Stimulated activated CD4-positive, alpha-beta T cell treated with anti-CD3 and anti-CD28 coated beads, Interleukin-12 subunit alpha, Interleukin-12 subunit beta, amount 100 ng/mL, for 48 hours (primary cell): ENCODE measurements at regions not wholly inside any gene's neighbourhood (a gene's known extent, or its start where the extent isn't known, plus 50 kb on each side); places are given as distances from the start of the nearest gene placed in this dataset.
"Not testable (repeated sequence)": the region's sequence is repeated elsewhere in the genome, so short reads cannot be mapped to it uniquely, and the experiment has no call there.

Experiments
- DNase-seq, 3 donors: peaks; one replicate each; pipeline ENCODE4 v3.0.0-alpha.2; 2020; ENCODE audit warnings: low read depth in 2 of 3, low spot score in 1 of 3

DNA sequence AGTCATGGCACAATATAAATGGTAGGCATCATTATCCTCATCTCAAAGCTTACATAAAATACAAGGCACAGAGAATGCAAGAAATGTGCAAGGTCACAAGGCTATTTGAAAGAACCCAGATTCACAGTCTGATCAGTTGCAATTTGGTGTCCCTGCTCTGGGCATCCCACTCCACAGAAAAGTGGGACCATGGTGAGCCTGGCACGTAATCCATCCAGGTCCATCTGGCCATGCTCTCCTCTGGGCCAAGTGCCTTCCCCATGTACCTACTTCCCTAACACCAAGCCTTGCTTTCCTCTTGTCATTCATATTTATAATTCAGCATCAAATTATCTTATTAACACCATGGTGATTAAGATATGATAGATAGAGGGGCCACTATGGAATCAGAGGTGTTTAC lies 390.0 kb downstream of the CDH11 start:
- no peak for DNase-seq

DNA sequence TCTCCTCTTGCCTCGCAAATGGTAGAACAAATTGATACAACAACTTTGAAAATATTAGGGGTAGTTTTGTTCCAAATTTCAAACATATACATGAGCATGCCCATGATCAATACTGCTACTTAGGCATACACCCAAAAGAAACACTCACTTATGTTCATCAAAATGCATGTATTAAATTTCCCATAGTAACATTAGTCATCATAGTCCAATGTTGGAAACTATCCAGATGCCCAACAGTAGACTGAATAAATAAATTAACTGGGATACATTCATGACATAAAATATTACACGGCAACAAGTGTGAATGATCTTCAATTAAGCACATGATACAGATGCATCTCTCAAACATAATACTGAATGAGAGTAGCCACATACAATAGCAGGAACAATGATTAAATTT lies 391.6 kb downstream of the CDH11 start:
- DNase-seq = no peak

DNA sequence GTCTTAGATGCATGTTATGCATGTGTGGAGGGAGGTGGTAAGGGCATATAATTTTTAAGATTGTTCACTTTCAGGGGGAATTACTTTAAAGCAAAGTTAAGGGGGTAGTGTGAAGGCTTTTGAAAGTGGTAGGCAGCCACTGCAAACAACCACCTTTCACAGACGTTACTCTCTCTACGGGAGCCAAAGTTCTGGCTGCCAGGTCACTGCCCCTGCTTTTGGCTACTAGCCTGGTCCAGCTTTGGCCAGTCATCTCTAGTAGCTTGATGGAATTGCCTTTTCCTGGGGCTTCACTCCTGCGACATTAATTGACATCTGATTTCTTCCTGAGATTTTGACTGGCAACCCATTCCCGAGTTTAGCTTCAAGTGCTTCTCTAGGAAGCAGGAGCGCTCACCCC lies 397.5 kb downstream of the CDH11 start:
- no peak for DNase-seq

DNA sequence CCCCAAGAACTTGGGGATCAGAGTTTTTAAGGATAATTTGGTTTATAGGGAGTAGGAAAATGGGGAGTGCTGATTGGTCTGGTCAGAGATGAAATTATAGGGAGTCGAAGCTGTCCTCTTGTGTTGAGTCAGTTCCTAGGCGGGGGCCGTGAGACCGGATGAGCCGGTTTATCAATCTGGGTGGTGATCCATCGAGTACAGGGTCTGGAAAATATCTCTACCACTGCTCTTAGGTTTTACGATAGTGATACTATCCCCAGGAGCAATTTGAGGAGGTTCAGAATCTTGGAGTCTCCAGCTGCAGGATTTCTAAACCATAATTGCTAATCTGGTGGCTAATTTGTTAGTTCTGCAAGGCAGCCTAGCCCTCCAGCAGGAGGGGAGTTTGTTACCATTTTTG lies 403.4 kb downstream of the CDH11 start:
- DNase-seq = no peak

DNA sequence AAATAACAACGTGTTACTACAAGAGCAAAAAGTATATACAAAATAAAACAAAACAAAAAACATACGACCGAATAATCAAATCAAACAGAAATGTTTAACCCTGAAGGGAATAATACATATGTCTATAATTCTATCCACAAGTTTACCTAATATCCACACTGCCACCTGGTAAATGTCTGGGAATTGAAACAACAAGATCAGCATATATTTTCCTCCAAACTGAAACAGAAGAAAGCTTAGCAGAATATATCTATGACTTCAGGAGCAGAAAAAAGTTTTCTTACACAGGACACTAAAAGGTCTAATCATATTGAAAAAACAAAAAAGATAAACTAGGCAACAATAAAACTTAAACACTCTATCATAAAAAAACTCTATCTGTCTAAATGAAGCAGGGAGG lies 404.0 kb downstream of the CDH11 start:
- DNase-seq = no peak

DNA sequence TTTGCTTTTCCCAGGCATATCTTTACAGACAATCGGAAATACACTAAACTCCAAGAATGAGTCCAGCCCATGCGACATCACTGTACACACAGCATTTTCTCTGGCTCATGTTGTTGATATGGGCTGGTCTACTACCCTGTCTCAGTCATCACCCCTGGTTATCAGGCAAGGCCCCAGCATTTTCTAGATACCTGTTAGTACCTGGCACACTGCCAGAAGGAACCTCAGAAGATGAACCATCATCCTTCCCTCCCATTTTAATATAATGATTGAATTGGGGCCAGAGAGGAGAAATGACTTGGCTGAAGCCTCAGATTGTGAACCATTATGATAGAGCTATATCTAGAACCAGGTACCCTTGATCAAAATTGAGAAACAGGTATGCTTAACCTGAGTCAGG lies 406.2 kb downstream of the CDH11 start:
- no peak for DNase-seq

DNA sequence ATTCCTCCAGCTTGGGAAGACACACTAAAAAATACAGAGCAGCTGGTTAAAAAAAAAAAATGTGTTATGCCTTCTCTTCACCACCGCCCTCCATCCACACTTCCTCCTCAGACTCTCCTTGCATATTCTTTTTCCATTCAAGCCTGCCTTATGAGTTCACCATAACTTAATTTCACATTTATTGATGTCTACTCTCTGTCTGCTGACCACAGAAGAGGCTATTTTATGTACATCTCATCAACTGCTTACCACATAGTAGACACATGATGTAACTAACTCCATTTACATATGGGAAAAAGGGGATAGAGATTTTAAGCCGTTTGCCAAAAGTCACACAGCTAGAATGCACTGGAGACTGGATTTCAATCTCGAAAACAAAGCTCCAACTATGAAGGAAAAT lies 409.8 kb downstream of the CDH11 start:
- DNase-seq = no peak

DNA sequence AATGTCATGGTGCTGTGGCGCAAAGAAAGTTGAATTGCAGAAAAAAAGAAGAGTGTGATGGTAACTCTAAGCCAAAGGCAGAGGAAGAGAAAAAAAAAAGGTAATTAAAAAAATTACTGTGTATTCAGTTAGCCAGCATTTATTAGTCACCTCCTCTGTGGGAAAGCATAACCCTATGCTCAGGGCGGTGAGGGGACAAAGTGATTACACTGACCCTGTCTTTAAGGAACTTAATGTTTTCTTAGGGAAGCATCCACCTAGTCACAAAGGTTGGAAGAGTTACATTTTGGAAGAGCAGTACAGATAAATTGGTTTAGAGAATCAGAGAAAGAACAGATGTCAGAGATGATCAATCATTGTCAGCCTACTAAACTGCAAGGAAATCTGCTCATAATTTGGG lies 410.3 kb downstream of the CDH11 start:
- no peak for DNase-seq

DNA sequence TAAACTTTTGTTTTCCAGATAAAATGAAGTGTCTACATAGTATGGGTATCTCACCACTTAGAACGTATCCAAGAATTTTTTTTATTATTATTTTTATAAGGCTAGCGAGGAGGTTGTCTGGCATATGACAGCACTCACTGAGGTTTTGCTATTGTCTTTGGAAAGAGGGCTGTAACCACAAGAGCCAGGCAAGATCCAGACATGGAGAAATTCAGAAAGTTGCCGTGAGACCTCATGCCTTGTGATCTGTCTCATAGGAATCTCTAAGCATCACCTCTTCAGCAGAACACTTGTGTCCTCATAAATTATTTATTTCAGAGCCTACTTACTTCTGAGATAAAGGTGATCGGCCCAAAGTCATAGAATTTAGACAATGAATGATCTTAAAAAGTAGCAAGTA lies 410.8 kb downstream of the CDH11 start:
- DNase-seq = no peak

DNA sequence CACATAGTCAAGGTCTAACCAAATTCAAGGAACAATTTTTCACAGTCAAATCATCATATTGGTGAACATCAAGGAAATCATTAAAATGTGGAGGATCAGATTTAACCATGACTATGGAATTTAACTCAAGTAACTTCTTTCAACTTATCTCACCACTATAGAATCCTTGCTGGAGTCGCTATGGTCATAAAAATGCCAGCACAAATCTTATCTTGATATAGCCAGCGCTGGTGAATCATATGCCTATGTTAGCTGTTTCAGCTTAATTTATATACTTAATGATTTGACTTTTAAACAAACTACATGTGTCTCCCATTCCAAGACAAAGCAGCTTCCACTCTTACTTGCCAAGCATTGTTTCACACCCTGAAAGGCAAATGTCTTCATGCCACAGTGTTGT lies 416.4 kb downstream of the CDH11 start:
- no peak for DNase-seq

DNA sequence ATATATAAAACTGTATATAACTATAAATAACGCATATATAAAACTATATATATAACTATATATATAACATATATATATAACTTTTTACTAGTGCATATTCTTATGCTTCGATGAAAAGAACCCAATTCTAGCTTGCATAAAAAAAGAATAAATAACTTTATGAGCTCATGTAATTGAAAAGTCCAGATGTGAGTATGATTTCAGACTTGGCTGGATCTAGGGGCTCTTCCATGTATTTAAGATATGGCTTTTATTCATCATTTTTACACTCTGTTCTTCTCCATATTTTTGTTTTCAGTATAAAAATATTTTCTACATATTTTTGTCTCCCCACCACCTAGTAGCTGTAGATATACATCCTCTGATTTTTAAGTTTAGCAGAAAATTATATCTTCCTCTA lies 417.5 kb downstream of the CDH11 start:
- DNase-seq = no peak

DNA sequence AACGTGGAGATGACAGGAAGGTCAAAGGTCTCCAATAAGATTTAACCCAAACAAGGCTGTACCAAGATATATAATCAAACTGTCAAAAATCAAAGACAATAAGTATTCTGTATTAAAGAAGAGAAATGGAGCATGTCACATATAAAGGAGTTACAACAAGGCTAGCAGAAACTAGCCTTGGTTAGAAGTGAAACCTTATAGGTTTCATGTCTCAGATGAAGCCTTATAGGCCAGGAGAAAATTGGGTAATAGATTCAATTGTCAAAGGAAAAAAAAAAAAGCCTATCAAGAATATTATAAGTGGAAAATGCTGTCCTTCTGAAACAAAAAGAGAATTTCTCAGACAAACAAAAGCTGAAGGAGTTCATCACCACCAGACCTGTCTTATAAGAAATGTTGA lies 419.4 kb downstream of the CDH11 start:
- DNase-seq = no peak

DNA sequence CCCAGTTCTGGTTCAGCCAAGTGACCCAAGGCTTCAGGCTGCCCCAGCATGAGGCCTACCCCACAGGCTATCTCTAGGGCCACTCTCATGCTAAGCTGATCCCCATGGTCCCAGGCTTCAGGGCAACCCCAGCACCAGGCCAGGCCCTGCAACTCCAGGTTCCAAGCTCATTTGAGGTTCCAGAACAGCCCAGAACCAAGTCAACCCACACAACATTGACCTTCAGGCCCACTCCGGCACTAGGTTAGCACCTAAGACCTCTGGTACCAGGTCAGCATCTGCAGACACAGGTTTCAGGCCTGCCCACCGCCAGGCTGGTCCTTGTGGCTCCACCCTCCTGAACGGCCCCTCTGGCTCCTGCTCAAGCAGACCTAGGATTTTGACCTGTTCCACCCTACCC lies 421.2 kb downstream of the CDH11 start:
- DNase-seq = no peak

DNA sequence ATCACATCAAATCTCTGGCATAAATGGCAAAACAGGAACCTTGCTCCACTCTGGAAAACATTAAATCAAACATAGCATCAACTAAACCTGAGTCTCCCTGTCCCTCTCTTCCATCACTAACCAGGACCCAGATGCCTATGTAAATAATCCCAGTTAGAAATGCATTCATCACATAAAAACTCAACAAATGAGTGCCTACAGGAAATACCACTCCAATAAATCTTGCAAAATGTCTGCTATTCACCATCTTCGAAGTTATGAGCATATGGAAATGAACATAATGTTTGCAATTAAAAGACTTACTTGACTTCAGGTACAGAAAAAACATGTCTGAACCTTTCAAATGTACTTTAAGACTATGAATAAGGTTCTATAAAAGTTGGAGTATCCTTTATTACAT lies 425.0 kb downstream of the CDH11 start:
- DNase-seq = no peak

DNA sequence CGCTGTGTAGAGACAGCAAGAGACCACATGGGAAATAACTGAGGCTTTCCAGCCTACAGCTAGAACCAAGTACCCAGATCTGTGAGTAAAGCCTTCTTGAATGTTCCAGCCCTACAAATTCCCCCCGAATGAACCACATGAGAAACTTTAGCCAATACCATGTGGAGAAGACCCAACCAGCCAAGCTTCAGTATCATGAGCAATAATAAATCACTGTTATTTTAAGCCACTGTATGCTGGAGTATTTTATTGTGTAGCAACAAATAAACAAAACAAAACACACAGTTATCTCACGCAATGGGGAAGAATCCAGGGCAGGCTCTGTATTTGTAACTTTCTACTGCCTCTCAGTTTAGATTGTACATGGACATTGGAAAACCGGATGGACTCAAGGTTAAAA lies 426.2 kb downstream of the CDH11 start:
- no peak for DNase-seq

DNA sequence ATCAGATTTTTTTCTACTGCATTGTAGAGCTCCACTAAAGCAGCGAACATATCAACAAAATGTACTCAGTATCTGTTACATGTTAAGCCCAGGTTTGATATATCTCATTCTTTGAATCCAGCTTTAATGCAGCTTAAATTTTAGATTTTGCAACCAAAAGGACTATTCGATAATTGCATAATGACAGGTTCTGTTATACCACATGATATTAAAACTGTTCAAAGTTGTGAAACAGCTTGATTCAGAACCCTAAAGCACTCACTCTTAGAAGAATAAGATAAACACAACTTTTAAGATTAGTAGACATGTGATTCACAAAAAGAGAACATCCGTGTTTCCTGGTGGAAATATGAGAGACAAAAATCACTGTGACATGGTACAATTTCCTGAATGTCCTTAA lies 427.9 kb downstream of the CDH11 start:
- DNase-seq = no peak

DNA sequence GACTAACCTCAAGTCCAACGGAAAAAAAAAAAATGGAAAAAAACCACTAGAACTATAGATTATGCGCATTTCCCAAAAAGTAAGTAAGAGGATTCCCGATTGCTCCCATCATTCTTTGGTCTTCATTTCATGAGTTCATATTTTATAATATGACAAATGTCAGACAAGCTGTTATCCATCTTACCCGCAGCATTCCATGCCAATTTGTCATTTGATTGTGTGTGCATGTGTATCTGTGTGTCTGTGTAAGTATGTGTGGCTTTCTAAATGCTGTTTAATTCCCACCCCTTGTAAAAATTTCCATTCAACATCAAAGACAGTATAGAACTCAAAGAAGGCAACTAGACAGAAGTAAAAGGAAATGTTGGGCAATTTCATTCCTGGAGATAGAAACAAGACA lies 434.1 kb downstream of the CDH11 start:
- no peak for DNase-seq

DNA sequence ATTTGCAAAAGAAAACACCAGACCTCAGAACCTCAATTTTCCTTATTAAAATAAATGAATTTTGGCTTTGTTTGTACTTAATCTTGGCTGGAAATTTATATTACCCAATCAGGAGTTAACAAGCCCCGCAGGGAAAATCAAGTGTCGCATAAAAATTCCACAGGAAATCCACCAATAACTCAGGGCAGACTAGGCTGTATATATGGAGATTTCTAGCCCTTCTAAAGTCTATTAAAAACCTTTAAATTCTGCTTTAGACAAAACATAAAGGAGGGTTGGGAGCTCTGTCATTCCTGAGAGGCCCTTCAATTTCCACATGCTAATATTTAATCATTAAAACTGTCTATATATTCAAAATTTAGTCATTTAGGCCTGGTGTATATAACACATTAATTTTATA lies 434.7 kb downstream of the CDH11 start:
- no peak for DNase-seq

DNA sequence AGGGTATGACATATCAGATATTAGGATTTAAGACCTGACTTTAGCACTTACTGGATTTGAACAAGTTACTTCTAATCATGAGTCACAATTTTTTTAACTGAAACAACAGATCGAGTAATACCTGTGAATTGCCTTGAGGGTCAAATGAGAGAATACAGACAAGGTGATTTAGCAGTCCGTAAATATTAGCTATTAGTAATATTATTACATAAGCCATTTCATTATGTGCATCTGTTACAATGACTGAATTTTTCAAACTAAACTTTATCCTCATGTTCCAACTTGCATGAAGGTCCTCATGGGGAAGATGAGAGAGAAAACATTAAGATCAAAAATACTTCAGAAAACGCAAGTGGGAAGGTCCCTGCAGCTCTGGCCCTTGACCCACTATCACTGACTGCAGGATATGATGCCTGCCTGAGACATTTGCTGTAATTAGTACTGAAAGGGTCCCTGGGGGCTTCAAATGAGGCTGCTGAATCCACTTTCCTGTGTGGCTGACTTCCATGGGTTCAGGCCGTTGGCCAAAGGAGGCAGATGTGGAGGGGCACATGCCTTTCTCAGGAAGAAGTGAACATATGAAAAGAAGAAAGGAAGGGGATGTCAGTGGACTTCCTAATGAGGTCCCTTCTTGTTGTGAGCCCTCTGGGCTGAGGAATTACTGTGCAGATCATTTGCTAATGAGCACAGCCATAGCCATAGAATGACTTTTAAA lies 441.7 kb downstream of the CDH11 start:
- DNase-seq = no peak

DNA sequence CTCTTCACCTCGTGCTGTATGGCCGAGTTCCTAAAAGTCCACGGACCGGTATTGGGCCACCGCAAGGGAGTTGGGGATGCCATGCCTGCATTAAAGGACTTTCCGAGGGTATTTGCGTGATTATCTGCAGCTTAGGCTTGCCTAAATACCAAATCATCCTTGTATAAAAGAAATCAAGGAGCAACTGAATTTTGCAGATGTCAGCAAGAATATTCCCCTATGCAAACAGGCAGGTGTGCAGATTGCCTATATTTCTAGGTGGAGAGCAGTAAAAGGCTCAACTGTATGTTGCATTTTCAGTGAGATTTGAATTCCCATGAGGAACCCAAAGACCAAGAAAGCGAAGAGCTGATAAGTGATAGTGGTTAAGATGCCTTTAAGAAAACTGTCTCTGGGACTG lies 452.3 kb downstream of the CDH11 start:
- no peak for DNase-seq

DNA sequence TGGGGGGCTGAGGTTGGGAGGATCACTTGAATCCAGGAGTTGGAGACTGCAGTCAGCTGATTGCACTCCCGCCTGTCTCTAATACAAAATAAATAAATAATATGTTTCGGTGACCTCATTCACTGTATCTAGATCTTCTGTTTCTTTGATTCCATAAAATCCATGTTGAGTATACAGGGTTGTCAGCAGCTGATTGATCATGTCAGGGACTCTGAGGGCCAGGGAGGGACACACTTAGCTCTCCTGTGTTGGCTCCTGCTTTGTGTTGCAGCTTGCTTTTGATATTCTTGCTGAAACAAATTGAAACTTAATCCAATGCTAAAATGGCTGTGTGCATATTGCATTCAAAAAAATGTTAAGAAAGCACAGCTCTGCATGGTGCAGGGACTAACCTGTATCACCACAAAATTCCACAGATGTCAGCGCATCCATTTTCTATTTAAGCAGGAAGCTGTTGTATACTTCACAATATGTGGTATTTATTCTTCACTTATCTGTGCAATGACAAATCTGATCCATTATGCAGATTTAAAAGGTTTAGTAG lies 454.5 kb downstream of the CDH11 start:
- DNase-seq = no peak

DNA sequence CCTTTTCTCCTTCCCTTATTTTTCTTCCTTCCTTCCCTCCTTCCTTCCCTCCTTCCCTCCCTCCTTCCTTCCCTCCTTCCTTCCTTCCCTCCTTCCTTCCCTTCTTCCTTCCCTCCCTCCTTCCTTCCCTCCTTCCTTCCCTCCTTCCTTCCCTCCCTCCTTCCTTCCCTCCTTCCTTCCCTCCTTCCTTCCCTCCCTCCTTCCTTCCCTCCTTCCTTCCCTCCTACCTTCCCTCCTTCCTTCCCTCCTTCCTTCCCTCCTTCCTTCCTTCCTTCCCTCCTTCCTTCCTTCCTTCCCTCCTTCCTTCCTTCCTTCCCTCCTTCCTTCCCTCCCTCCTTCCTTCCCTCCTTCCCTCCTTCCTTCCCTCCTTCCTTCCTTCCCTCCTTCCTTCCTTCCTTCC lies 459.6 kb downstream of the CDH11 start:
- not testable (repeated sequence) for DNase-seq

DNA sequence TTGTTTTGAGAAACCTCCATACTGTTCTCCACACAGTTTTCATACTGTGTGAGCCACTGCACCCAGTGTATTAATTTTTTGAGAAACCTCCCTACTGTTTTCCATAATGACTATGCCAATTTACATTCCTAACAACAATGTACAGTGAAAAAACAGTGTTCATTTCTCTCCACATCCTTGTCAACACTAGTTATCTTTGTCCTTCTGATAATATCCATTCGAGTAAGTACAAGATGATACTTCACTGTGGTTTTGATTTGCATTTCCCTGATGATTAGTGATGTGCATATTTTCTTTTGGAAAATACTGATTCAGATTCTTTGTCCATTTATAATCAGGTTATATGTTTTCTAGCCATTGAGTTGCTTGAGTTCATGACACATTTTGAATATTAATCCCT lies 462.0 kb downstream of the CDH11 start:
- no peak for DNase-seq
